DND-41 (cell line): ENCODE measurements at regions not wholly inside any gene's neighbourhood (a gene's known extent, or its start where the extent isn't known, plus 50 kb on each side); places are given as distances from the start of the nearest gene placed in this dataset.

Experiments used
- ATAC-seq: fragments of 200-7000 bp; cut with Tn5 transposase; 3 replicates; pipeline ENCODE4 v1.9.1; 2021; ENCODE audit warnings: low read depth; ENCODE audit not compliant: insufficient read depth
- DNase-seq: peaks from one replicate; pipeline ENCODE4 v3.0.0-alpha.2; 2020
- H2AFZ ChIP-seq: 2 replicates; pipeline ENCODE4 v1.6.0; 2012; ENCODE audit warnings: low read depth, low read length
- H3K27ac ChIP-seq: 2 replicates; pipeline ENCODE4 v1.5.1; 2012; ENCODE audit warnings: low read length, inconsistent platforms
- H3K27me3 ChIP-seq: fragments of 200-600 bp; sonication (generic); 2 replicates; pipeline ENCODE4 v1.6.0; 2012; ENCODE audit warnings: low read length, mild to moderate bottlenecking, inconsistent platforms; ENCODE audit not compliant: insufficient read depth, poor library complexity
- H3K36me3 ChIP-seq: 2 replicates; pipeline ENCODE4 v1.5.1; 2012; ENCODE audit warnings: low read length, inconsistent platforms; ENCODE audit not compliant: insufficient read depth
- H3K4me1 ChIP-seq: 2 replicates; pipeline ENCODE4 v1.5.1; 2012; ENCODE audit warnings: mild to moderate bottlenecking, low read length; ENCODE audit not compliant: insufficient read depth
- H3K4me2 ChIP-seq: 2 replicates; pipeline ENCODE4 v1.6.0; 2012; ENCODE audit warnings: mild to moderate bottlenecking, moderate library complexity, low read length, inconsistent platforms; ENCODE audit not compliant: insufficient read depth
- H3K4me3 ChIP-seq, 2 experiments: fragments of 200-600 bp in 1 of 2; shearing (Covaris generic) in 1 of 2; 2 replicates each; pipeline ENCODE4 v1.5.1; 2012 to 2016; ENCODE audit warnings: inconsistent platforms in 2 of 2, low read length in 2 of 2, mild to moderate bottlenecking in 2 of 2, low read depth in 1 of 2, moderate library complexity in 1 of 2
- H3K79me2 ChIP-seq: 2 replicates; pipeline ENCODE4 v1.6.0; 2012; ENCODE audit warnings: low read length, inconsistent platforms; ENCODE audit not compliant: insufficient read depth
- H3K9ac ChIP-seq: 2 replicates; pipeline ENCODE4 v1.6.0; 2012; ENCODE audit warnings: low read depth, mild to moderate bottlenecking, inconsistent platforms, low read length, moderate library complexity
- H3K9me3 ChIP-seq: 2 replicates; pipeline ENCODE4 v1.5.1; 2012; ENCODE audit warnings: low read length, moderate library complexity, mild to moderate bottlenecking, inconsistent platforms; ENCODE audit not compliant: insufficient read depth, severe bottlenecking
- H4K20me1 ChIP-seq: 2 replicates; pipeline ENCODE4 v1.6.0; 2012; ENCODE audit warnings: low read length; ENCODE audit not compliant: insufficient read depth
- CTCF ChIP-seq: IDR thresholded peaks from 2 replicates; pipeline ENCODE4 v1.5.1; 2012; ENCODE audit warnings: borderline replicate concordance, low read length, moderate library complexity, mild to moderate bottlenecking; ENCODE audit not compliant: poor library complexity, severe bottlenecking; ENCODE audit errors: extremely low read depth
- EZH2 ChIP-seq: IDR thresholded peaks from 3 replicates; pipeline ENCODE4 v1.6.1; 2012; ENCODE audit warnings: borderline replicate concordance, low read depth, mild to moderate bottlenecking, moderate library complexity, low read length, inconsistent platforms; ENCODE audit not compliant: severe bottlenecking

DNA sequence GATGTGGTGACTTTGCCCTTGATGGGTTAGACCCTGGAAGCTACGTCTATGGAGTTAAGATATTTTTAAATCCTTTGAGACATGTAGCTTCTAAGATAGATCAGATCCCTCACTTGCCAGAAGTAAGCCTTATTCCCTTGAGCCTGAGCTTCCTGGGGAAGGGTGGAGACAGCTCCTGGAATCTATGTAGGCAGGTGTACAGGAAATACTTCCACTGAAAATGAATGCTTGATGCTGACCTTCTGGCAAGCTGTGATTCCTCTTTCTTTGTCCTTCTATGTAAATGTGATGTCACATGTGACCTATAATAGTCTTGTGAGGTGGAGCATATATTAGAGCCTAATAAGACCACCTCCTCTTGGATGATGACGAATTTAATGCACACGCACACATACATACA lies 1152.0 kb upstream of the ACO1 start:
- no peak for DNase-seq
- Histone ChIP-seq H3K4me3 (no peak overlapping the region), H3K36me3 (no peaks in the 10 kb centered on the region), H3K27ac (no peak overlapping the region), H3K27me3 (no peaks in the 10 kb centered on the region), H3K9me3 (no peaks in the 10 kb centered on the region), H3K9ac (no peak overlapping the region), H3K4me2 (no peak overlapping the region), H4K20me1 (no peaks in the 10 kb centered on the region), H3K4me1 (no peaks in the 10 kb centered on the region), H2AFZ (no peak overlapping the region), H3K79me2 (no peaks in the 10 kb centered on the region)
- no peak for ATAC-seq
- TF ChIP-seq CTCF = no peak
- no peak for TF ChIP-seq EZH2

- DNase-seq (no peak), ATAC-seq (no peak)
- no peak for TF ChIP-seq CTCF
- no peak for TF ChIP-seq EZH2
- Histone ChIP-seq H3K9ac (no peak overlapping the region), H3K4me3 (no peak overlapping the region), H3K79me2 (no peaks in the 10 kb centered on the region), H3K9me3 (no peaks in the 10 kb centered on the region), H3K36me3 (no peaks in the 10 kb centered on the region), H3K4me2 (no peak overlapping the region), H3K27me3 (no peaks in the 10 kb centered on the region), H2AFZ (no peak overlapping the region), H3K27ac (no peak overlapping the region), H4K20me1 (no peaks in the 10 kb centered on the region), H3K4me1 (no peaks in the 10 kb centered on the region)
These were observed 1148.1 kb upstream of the ACO1 start for GRCh38 chr9:31236344-31236743.

DNA sequence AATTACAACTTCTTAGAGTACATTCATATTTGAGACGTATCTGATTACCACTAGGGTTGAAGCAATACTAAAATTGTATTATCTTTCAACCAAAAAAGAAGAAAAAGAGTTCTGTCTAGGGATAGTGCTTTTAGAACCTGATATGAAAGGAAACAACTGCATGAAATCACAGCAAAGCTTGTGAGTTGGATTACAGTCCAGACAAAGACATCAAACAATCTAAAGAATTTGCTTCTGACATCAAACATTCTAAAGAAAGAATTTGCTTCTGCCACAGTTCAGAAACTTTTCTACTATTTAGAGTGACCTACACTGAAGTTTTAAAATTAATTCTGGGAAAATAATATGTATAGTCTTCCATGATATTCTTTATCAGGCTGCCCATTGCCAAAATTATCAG lies 1141.1 kb upstream of the ACO1 start:
- H3K4me1 ChIP-seq = no peaks in the 10 kb centered on the region
- no peak overlapping the region for H2AFZ ChIP-seq
- H3K9ac ChIP-seq = no peak overlapping the region
- H3K36me3 ChIP-seq = no peaks in the 10 kb centered on the region
- no peaks in the 10 kb centered on the region for H3K27me3 ChIP-seq
- no peak for ATAC-seq
- H3K4me3 ChIP-seq = no peak overlapping the region
- no peaks in the 10 kb centered on the region for H4K20me1 ChIP-seq
- H3K4me2 ChIP-seq = no peak overlapping the region
- TF ChIP-seq EZH2 (no peak), CTCF (no peak)
- no peak for DNase-seq
- H3K27ac ChIP-seq = no peak overlapping the region
- H3K9me3 ChIP-seq = no peaks in the 10 kb centered on the region
- H3K79me2 ChIP-seq = no peaks in the 10 kb centered on the region

GRCh38 chr9:31248156-31248555 lies 1136.3 kb upstream of the ACO1 start:
- no peak overlapping the region for H2AFZ ChIP-seq
- H3K4me1 ChIP-seq = no peaks in the 10 kb centered on the region

More at GRCh38 chr9:31248156-31248555, 1136.3 kb upstream of the ACO1 start:
- H3K9me3 ChIP-seq = no peaks in the 10 kb centered on the region
- H3K4me2 ChIP-seq = no peak overlapping the region
- no peak overlapping the region for H3K27ac ChIP-seq
- H3K27me3 ChIP-seq = no peaks in the 10 kb centered on the region
- no peaks in the 10 kb centered on the region for H3K79me2 ChIP-seq
- DNase-seq (no peak), ATAC-seq (no peak)
- TF ChIP-seq EZH2 = no peak
- TF ChIP-seq CTCF = no peak
- H3K4me3 ChIP-seq = no peak overlapping the region
- no peaks in the 10 kb centered on the region for H3K36me3 ChIP-seq
- no peaks in the 10 kb centered on the region for H4K20me1 ChIP-seq
- no peak overlapping the region for H3K9ac ChIP-seq
